IMR-90 (cell line): ENCODE measurements at regions not wholly inside any gene's neighbourhood (a gene's known extent, or its start where the extent isn't known, plus 50 kb on each side); places are given as distances from the start of the nearest gene placed in this dataset.

Experiments used
- MAFK ChIP-seq: IDR thresholded peaks from 2 replicates; pipeline ENCODE4 v1.6.1; 2012; ENCODE audit warnings: low read depth, low read length, improper control_type of control experiment
- MAZ ChIP-seq: IDR thresholded peaks from 2 replicates; pipeline ENCODE4 v1.6.1; 2012; ENCODE audit warnings: low read depth, mild to moderate bottlenecking, low read length, improper control_type of control experiment, moderate library complexity, borderline replicate concordance
- SMC3 ChIP-seq: fragments of 150-350 bp; IDR thresholded peaks from 2 replicates; pipeline ENCODE4 v1.6.1; 2016; ENCODE audit warnings: low read depth, mild to moderate bottlenecking, antibody characterized with exemption, low read length, moderate library complexity
- TF ChIP-seq, protein P1 (sequence below): conservative IDR thresholded peaks from 2 replicates; pipeline ENCODE4 v1.5.1; 2012; ENCODE audit warnings: mild to moderate bottlenecking, low read depth, low read length, improper control_type of control experiment

DNA sequence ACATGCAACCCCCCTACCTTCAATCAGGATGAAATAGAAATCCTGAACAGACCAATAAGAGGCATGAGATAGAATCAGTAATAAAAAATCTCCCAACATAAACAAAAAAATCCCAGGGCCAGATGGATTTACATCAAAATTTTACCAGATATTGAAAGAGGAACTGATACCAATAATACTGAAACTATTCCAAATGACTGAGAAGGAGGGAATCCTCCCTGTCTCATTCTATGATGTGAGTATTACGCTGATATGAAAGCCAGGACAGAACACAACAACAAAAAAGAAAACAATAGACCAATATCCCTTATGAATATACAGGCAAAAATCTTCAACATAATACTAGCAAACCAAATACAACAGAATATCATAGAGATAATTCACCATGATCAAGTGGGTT is 109.0 kb upstream of the SMC2 start:
- TF ChIP-seq, protein P1, sequence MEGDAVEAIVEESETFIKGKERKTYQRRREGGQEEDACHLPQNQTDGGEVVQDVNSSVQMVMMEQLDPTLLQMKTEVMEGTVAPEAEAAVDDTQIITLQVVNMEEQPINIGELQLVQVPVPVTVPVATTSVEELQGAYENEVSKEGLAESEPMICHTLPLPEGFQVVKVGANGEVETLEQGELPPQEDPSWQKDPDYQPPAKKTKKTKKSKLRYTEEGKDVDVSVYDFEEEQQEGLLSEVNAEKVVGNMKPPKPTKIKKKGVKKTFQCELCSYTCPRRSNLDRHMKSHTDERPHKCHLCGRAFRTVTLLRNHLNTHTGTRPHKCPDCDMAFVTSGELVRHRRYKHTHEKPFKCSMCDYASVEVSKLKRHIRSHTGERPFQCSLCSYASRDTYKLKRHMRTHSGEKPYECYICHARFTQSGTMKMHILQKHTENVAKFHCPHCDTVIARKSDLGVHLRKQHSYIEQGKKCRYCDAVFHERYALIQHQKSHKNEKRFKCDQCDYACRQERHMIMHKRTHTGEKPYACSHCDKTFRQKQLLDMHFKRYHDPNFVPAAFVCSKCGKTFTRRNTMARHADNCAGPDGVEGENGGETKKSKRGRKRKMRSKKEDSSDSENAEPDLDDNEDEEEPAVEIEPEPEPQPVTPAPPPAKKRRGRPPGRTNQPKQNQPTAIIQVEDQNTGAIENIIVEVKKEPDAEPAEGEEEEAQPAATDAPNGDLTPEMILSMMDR = no peak
- no peak for TF ChIP-seq SMC3
- no peak for TF ChIP-seq MAZ
- TF ChIP-seq MAFK = no peak
